GM12878 (cell line): ENCODE measurements at regions not wholly inside any gene's neighbourhood (a gene's known extent, or its start where the extent isn't known, plus 50 kb on each side); places are given as distances from the start of the nearest gene placed in this dataset.

Experiments
- ATAC-seq: fragments of 200-7000 bp; cut with Tn5 transposase; 3 replicates; pipeline ENCODE4 v1.9.1; 2020; ENCODE audit warnings: mild to moderate bottlenecking, moderate library complexity
- BruUV-seq: library from RNA; stranded (reverse); fragments of 400-500 nt; replicated peaks from 2 replicates; lab custom pipeline; 2021; lab: Mats Ljungman, UMichigan
- CTCF ChIA-PET: fragments of 300-600 bp; sonication (Branson Sonifier 250); formaldehyde crosslinking; extraction: SDS; loops from one replicate; lab custom pipeline; 2021; ENCODE audit warnings: inconsistent platforms; lab: Yijun Ruan, JAX
- POLR2A ChIA-PET: fragments of 350-600 bp; formaldehyde crosslinking; extraction: SDS; loops from one replicate; lab custom pipeline; 2021; ENCODE audit warnings: inconsistent platforms; lab: Charles Lee
- RAD21 ChIA-PET: fragments of 300-600 bp; sonication (Branson Sonifier 250); formaldehyde crosslinking; loops from one replicate; lab custom pipeline; 2023; ENCODE audit warnings: antibody characterized with exemption; ENCODE audit not compliant: unreplicated experiment; lab: Charles Lee
- SMC1A ChIA-PET: fragments of 300-600 bp; sonication (Branson Sonifier 250); formaldehyde crosslinking; loops from one replicate; lab custom pipeline; 2023; ENCODE audit not compliant: unreplicated experiment, uncharacterized antibody; lab: Charles Lee
- DNase-seq: peaks from one replicate; pipeline ENCODE4 v3.0.0-alpha.2; 2011; ENCODE audit warnings: low read depth, low spot score
- FAIRE-seq: peaks from 3 replicates; lab custom pipeline; 2011; peaks lifted over from hg19 to GRCh38; lab: Jason Lieb, UNC
- H2AFZ ChIP-seq: 2 replicates; pipeline ENCODE4 v1.6.0; 2011; ENCODE audit warnings: low read depth, low read length, control low read depth; ENCODE audit not compliant: control insufficient read depth
- H3K27ac ChIP-seq: 2 replicates; pipeline ENCODE4 v1.5.1; 2011; ENCODE audit warnings: control low read depth; ENCODE audit not compliant: control insufficient read depth, insufficient read depth
- H3K27me3 ChIP-seq, 2 experiments: replicated peaks in 1 of 2; 2 replicates each; pipeline versions ENCODE4 v1.6.0 to v1.6.1; 2011; ENCODE audit warnings: low read length in 1 of 2; ENCODE audit not compliant: control insufficient read depth in 2 of 2, insufficient read depth in 2 of 2
- H3K36me3 ChIP-seq, 2 experiments: 2 replicates each; pipeline ENCODE4 v1.5.1; 2011; ENCODE audit warnings: low read length in 1 of 2; ENCODE audit not compliant: control insufficient read depth in 2 of 2, insufficient read depth in 2 of 2
- H3K4me1 ChIP-seq: 2 replicates; pipeline ENCODE4 v1.6.1; 2011; ENCODE audit warnings: mild to moderate bottlenecking, low read length, moderate library complexity, mixed read lengths; ENCODE audit not compliant: control insufficient read depth, insufficient read depth
- H3K4me2 ChIP-seq: 2 replicates; pipeline ENCODE4 v1.6.0; 2011; ENCODE audit warnings: control low read depth; ENCODE audit not compliant: control insufficient read depth, insufficient read depth
- H3K4me3 ChIP-seq: fragments of 200-600 bp; sonication (generic); 2 replicates; pipeline ENCODE4 v1.5.1; 2016
- H3K79me2 ChIP-seq: 2 replicates; pipeline ENCODE4 v1.6.0; 2011; ENCODE audit warnings: low read length; ENCODE audit not compliant: control insufficient read depth, insufficient read depth
- H3K9ac ChIP-seq: 2 replicates; pipeline ENCODE4 v1.8.0; 2011; ENCODE audit warnings: low read length, control low read depth, mixed read lengths; ENCODE audit not compliant: control insufficient read depth, insufficient read depth
- H3K9me3 ChIP-seq: replicated peaks from 3 replicates; pipeline ENCODE4 v1.5.1; 2011; ENCODE audit warnings: mild to moderate bottlenecking, low read length; ENCODE audit not compliant: control insufficient read depth, insufficient read depth
- H4K20me1 ChIP-seq: 2 replicates; pipeline ENCODE4 v1.6.0; 2011; ENCODE audit not compliant: control insufficient read depth, insufficient read depth
- ASH2L ChIP-seq: fragments of 300-600, 200-600 bp; sonication (generic); IDR thresholded peaks from 2 replicates; pipeline ENCODE4 v1.6.1; 2017; ENCODE audit warnings: low read depth, mild to moderate bottlenecking, borderline replicate concordance
- ESRRA ChIP-seq: IDR thresholded peaks from 2 replicates; pipeline ENCODE4 v1.6.1; 2012; ENCODE audit warnings: mild to moderate bottlenecking, low read length, improper control_type of control experiment
- ETV6 ChIP-seq, 2 experiments: fragments of 450-650 bp in 1 of 2; IDR thresholded peaks in 1 of 2; conservative IDR thresholded peaks in 1 of 2; 2 replicates each; pipeline ENCODE4 v1.6.1; 2014; ENCODE audit warnings: antibody characterized with exemption in 1 of 2, borderline replicate concordance in 1 of 2, low read depth in 1 of 2, mild to moderate bottlenecking in 1 of 2, moderate library complexity in 1 of 2
- HDAC2 ChIP-seq: fragments of 200-600 bp; sonication (generic); IDR thresholded peaks from 2 replicates; pipeline ENCODE4 v1.6.1; 2017
- KLF5 ChIP-seq: fragments of 450-650 bp; IDR thresholded peaks from 2 replicates; pipeline ENCODE4 v1.6.1; 2014; ENCODE audit warnings: mild to moderate bottlenecking; ENCODE audit not compliant: partially characterized antibody
- MTA2 ChIP-seq: fragments of 450-650 bp; IDR thresholded peaks from 2 replicates; pipeline ENCODE4 v1.6.1; 2016; ENCODE audit warnings: low read depth, mild to moderate bottlenecking, moderate library complexity
- NFXL1 ChIP-seq: fragments of 450-650 bp; IDR thresholded peaks from 2 replicates; pipeline ENCODE4 v1.6.1; 2017; ENCODE audit warnings: antibody characterized with exemption, mild to moderate bottlenecking, borderline replicate concordance
- PAX8 ChIP-seq: fragments of 450-650 bp; IDR thresholded peaks from 2 replicates; pipeline ENCODE4 v1.6.1; 2017; ENCODE audit warnings: mild to moderate bottlenecking, moderate library complexity
- RB1 ChIP-seq: fragments of 450-650 bp; formaldehyde crosslinking; IDR thresholded peaks from 2 replicates; pipeline ENCODE4 v1.6.1; 2017; ENCODE audit warnings: mild to moderate bottlenecking, borderline replicate concordance
- RUNX3 ChIP-seq: IDR thresholded peaks from 2 replicates; pipeline ENCODE4 v1.6.1; 2012; ENCODE audit warnings: low read length, inconsistent platforms
- USF2 ChIP-seq: IDR thresholded peaks from 2 replicates; pipeline ENCODE4 v1.6.1; 2011; ENCODE audit warnings: low read depth, low read length, improper control_type of control experiment, borderline replicate concordance
- ZBED1 ChIP-seq: IDR thresholded peaks from 2 replicates; pipeline ENCODE4 v1.6.1; 2016; ENCODE audit warnings: borderline replicate concordance
- ZBTB4 ChIP-seq: fragments of 450-650 bp; formaldehyde crosslinking; IDR thresholded peaks from 2 replicates; pipeline ENCODE4 v1.4.0; 2022; ENCODE audit warnings: mild to moderate bottlenecking, moderate library complexity
- ZZZ3 ChIP-seq: IDR thresholded peaks from 2 replicates; pipeline ENCODE4 v1.6.1; 2011; ENCODE audit warnings: low read depth; ENCODE audit not compliant: control insufficient read depth, insufficient read length
- WGBS: methylation state at CpG from one replicate; pipeline ENCODE4 v1.1.6; 2016; ENCODE audit warnings: low lambda C conversion rate; ENCODE audit not compliant: insufficient replicate concordance, insufficient coverage; ENCODE audit errors: missing lambda C conversion rate; 5-methylcytosine and 5-hydroxymethylcytosine counted together
- in situ Hi-C: fragments of 300-500 bp; cut with MboI; formaldehyde crosslinking; loops from 9 replicates; pipeline ENCODE4 v1.14.3; 2018; ENCODE audit warnings: mixed read lengths
- intact Hi-C: fragments of 100-400 bp; cut with micrococcal nuclease; formaldehyde crosslinking; loops from one replicate; pipeline ENCODE4 v1.14.2; 2022; ENCODE audit not compliant: unreplicated experiment

- ChIA-PET POLR2A (no interaction called here), RAD21 (no interaction called here), CTCF (no interaction called here), SMC1A (no interaction called here)
- Histone ChIP-seq H2AFZ (no peak overlapping the region), H3K4me1 (no peaks in the 10 kb centered on the region), H3K9me3 (no peaks in the 10 kb centered on the region), H3K36me3 (no peaks in the 10 kb centered on the region), H3K9ac (no peak overlapping the region), H3K4me2 (no peak overlapping the region), H3K27me3 (no peaks in the 10 kb centered on the region), H3K27ac (no peak overlapping the region), H4K20me1 (no peaks in the 10 kb centered on the region), H3K79me2 (no peaks in the 10 kb centered on the region), H3K4me3 (no peak overlapping the region)
- BruUV-seq = no TSS peak
- in situ Hi-C loops (no loop called here), intact Hi-C loops (no loop called here)
- TF ChIP-seq ZBED1 (no peak), PAX8 (no peak), ZZZ3 (no peak), ASH2L (no peak)
- FAIRE-seq (no peak), ATAC-seq (no peak), DNase-seq (no peak)
- 53% methylated on average over 6 of the region's 6 CpGs for WGBS
These were observed 673.0 kb downstream of the TLL1 start for GRCh38 chr4:166546009-166546408.

- H3K4me3 ChIP-seq = no peak overlapping the region
- H3K4me1 ChIP-seq = no peaks in the 10 kb centered on the region
- ChIA-PET RAD21 (interaction anchor here (1.5 kb wide), 1 partner anchor 10 kb away, joined by 3 read pairs; no protein-coding TSS in a partner anchor), CTCF (interaction anchor here (0.8 to 1.0 kb wide), 2 partner anchors 11 to 57 kb away, joined by 3 to 4 read pairs; no protein-coding TSS in a partner anchor), POLR2A (no interaction called here), SMC1A (no interaction called here)
- no peak overlapping the region for H2AFZ ChIP-seq
- no peaks in the 10 kb centered on the region for H3K36me3 ChIP-seq
- FAIRE-seq (no peak), DNase-seq (no peak), ATAC-seq (no peak)
- H3K9ac ChIP-seq = no peak overlapping the region
- no peak overlapping the region for H3K27ac ChIP-seq
- intact Hi-C loops = no loop called here
- no peak overlapping the region for H3K4me2 ChIP-seq
- no peaks in the 10 kb centered on the region for H3K79me2 ChIP-seq
- in situ Hi-C loops = loop anchor here (25.0 kb wide), 1 partner anchor 1040 kb away; no protein-coding TSS in a partner anchor
- H3K27me3 ChIP-seq = no peaks in the 10 kb centered on the region
- no TSS peak for BruUV-seq
- no peaks in the 10 kb centered on the region for H3K9me3 ChIP-seq
- 2% methylated on average over 2 of the region's 2 CpGs for WGBS
- H4K20me1 ChIP-seq = no peaks in the 10 kb centered on the region
- TF ChIP-seq RB1 (no peak), NFXL1 (no peak), ETV6 (conservative IDR thresholded peaks at IDR 0.05 in 1 of 2, IDR thresholded peaks at IDR 0.05 in 1 of 2; ENCODE audit: borderline replicate concordance in 1 of 2, low read depth in 1 of 2) (no peak), MTA2 (no peak), RUNX3 (no peak), HDAC2 (no peak), USF2 (no peak), ESRRA (no peak), ZBTB4 (CRISPR knock-in tag) (no peak), KLF5 (no peak)
These were observed 656.7 kb downstream of the SPOCK3 start for GRCh38 chr4:166577639-166578038.
